ENCODE measurements at regions not wholly inside any gene's neighbourhood (a gene's known extent, or its start where the extent isn't known, plus 50 kb on each side); places are given as distances from the start of the nearest gene placed in this dataset.

DNA sequence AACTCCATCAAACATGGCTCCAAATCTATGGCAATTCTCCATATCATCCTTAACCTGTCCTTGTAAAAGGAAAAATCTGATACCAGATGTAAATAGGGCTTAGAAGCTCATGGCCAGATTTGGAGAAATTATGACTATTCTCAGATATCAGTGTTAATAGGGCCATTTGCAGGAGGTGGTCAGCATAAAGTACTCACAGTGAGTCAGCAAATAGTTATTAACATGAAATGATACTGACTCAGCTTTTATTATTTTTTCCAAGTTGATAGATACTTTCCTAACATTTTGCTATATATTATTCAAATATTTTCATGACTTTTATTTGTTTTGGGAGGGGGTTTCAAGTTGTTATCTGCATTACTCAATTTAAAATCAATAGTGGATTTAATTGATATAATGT lies 255.8 kb downstream of the MFSD1 start:
- no peak for TF ChIP-seq CTCF (IDR thresholded peaks at IDR 0.05; ENCODE audit: insufficient read depth, low read depth, low read length, missing control alignments)

DNA sequence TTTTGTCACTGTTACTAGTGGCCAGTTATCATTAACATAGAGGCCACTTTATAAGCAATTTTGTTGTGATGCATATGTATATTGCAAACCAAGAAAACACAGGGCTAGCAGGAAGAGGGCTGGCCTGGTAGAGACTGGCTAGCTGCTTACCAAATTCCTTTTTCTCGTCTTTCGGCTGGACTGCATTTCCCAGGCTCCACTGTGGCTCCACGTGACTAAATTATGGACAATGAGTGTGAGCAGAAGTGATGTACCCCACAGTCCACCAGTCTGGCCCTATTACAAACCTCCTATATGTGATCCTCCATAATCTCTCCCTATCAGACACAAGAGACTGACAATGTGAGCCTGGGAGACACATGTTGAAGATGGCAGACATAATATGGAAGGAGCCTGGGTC lies 257.0 kb downstream of the MFSD1 start:
- no peak for DNase-seq (ENCODE audit: low read depth)
- no peak for TF ChIP-seq CTCF (IDR thresholded peaks at IDR 0.05; ENCODE audit: insufficient read depth, low read depth, low read length, missing control alignments)
- no peak overlapping the region for H3K4me3 ChIP-seq (ENCODE audit: low read length)

More for the DNA sequence above, 255.8 kb downstream of the MFSD1 start:
- H3K4me3 ChIP-seq (ENCODE audit: low read length), result no peak overlapping the region
- DNase-seq (ENCODE audit: low read depth), result no peak

DNA sequence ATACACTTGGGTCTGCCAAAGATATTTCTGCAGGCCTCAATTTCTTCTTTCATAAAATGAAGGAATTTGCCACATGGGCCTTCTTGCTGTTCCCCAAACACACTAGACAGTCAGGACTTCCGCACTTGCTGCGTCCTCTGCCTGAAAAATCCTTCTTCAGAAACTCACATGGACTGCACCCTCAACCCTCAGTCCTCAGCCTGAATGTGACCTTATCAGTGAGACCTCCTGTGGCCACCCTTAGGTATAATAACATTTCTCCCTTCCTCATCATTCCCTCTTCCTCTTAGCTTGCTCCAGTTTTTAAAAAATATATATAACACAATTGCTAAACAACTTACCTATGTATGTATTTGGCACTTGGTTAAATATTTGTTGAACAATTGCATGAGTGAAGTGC lies 257.5 kb downstream of the MFSD1 start:
- no peak overlapping the region for H3K4me3 ChIP-seq (ENCODE audit: low read length)
- no peak for DNase-seq (ENCODE audit: low read depth)
- no peak for TF ChIP-seq CTCF (IDR thresholded peaks at IDR 0.05; ENCODE audit: insufficient read depth, low read depth, low read length, missing control alignments)

DNA sequence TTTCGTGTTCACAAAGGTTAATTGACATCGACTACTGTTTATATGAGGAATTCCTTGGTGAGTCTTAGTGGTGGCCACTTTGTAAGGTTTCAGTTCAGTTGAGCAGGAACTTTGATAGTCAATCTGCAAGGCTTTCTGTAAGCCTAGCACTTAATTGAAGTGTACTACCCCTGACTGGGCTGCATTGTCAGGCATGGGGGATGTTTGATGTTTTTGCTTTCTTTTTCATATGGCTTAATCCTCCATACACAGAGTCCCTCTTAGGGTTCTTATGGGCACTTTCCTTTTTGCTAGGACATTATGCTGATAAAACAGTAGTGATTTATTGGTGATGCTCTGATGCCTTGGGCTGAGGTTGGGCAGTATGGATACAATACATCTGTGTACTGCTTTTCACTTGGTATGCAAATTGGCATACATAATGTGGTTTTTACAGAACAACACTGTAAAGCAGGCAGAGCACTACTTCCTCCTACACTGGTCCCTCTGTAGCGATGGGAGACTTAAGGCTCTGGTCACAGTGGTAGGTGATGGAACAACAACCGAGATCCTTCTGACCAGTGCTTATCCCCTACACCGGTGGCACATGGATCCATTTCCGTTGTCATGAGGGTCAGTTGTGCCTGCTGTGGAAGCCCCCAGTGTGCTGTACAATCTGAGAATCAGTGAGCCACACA lies 261.0 kb downstream of the MFSD1 start:
- no peak overlapping the region for H3K4me3 ChIP-seq (ENCODE audit: low read length)
- TF ChIP-seq CTCF (IDR thresholded peaks at IDR 0.05; ENCODE audit: insufficient read depth, low read depth, low read length, missing control alignments), result no peak
- DNase-seq (ENCODE audit: low read depth), result no peak

DNA sequence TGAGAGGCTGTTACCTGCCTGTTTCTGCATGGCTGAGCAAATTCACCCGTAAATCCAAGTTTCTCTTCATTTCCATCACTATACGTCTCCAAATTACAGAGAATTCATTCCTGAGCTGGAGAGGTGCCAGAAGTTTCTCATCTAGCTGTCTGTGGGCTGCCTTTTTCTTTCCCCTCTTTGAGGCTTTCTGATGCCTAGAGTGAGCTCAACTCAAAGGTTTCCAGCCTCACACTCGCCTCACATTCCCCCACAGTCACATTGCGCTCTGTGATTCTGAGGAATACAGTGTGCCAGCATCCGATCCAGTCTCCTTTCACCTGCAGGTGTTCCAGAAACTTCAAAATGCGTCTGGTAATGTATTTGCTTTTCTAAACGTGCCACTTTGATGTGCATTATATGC lies 267.2 kb downstream of the MFSD1 start, which contains the start of gene IQCJ:
IQCJ (plus strand) TSS at position 229 of the 400 bp plus-strand sequence.
- DNase-seq (ENCODE audit: low read depth), result no peak
- H3K4me3 ChIP-seq (ENCODE audit: low read length), result no peak within 1 kb of the TSS
- TF ChIP-seq CTCF (IDR thresholded peaks at IDR 0.05; ENCODE audit: insufficient read depth, low read depth, low read length, missing control alignments), result no peak

GRCh38 chr3:159069866-159070425 lies 268.1 kb downstream of the MFSD1 start:
- H3K4me3 ChIP-seq (ENCODE audit: low read length), result no peak overlapping the region
- no peak for DNase-seq (ENCODE audit: low read depth)
- no peak for TF ChIP-seq CTCF (IDR thresholded peaks at IDR 0.05; ENCODE audit: insufficient read depth, low read depth, low read length, missing control alignments)
